ENCODE measurements at regions not wholly inside any gene's neighbourhood (a gene's known extent, or its start where the extent isn't known, plus 50 kb on each side); places are given as distances from the start of the nearest gene placed in this dataset.

- Histone ChIP-seq H3K23me2 (ENCODE audit: insufficient read length, low read depth, low read length, poor library complexity, severe bottlenecking) (no peaks in the 10 kb centered on the region), H3T11ph (ENCODE audit: low read length) (no peak overlapping the region), H2BK15ac (ENCODE audit: low read depth, low read length) (no peak overlapping the region), H3K23ac (ENCODE audit: insufficient read length, low read depth, low read length) (no peak overlapping the region), H2AFZ (ENCODE audit: low read length) (no peak overlapping the region), H3K79me2 (ENCODE audit: insufficient read depth, low read length) (no peaks in the 10 kb centered on the region), H3K79me1 (ENCODE audit: insufficient read depth, low read depth, low read length, poor library complexity, severe bottlenecking) (no peaks in the 10 kb centered on the region), H4K8ac (replicated peaks; ENCODE audit: insufficient read length, low read depth, low read length) (no peak overlapping the region), H2BK120ac (ENCODE audit: low read depth, low read length, poor library complexity, severe bottlenecking) (no peak overlapping the region), H4K20me1 (ENCODE audit: control insufficient read depth, insufficient read depth, insufficient read length) (no peaks in the 10 kb centered on the region), H4K91ac (ENCODE audit: insufficient read length, low read depth, low read length) (no peak overlapping the region), H2AK5ac (ENCODE audit: insufficient read length, low read length) (no peak overlapping the region), H3K9me3 (ENCODE audit: control insufficient read depth, low read depth, low read length) (no peaks in the 10 kb centered on the region), H3K9ac (ENCODE audit: extremely low read depth, insufficient read length, low read length) (no peak overlapping the region), H2BK12ac (ENCODE audit: insufficient read length, low read depth, low read length) (no peak overlapping the region), H3K27ac (ENCODE audit: insufficient read length, low read depth, low read length) (no peak overlapping the region), H3K56ac (ENCODE audit: insufficient read length, low read depth, low read length) (no peak overlapping the region), H4K5ac (ENCODE audit: insufficient read length, low read depth, low read length) (no peak overlapping the region), H3K27me3 (ENCODE audit: insufficient read depth, low read length) (no peaks in the 10 kb centered on the region), H3K4ac (ENCODE audit: low read depth, low read length) (no peak overlapping the region), H3K4me2 (ENCODE audit: insufficient read depth, insufficient read length, low read length) (no peak overlapping the region), H2BK20ac (ENCODE audit: low read depth, low read length, poor library complexity, severe bottlenecking) (no peak overlapping the region), H3K4me1 (ENCODE audit: insufficient read depth, low read length) (no peaks in the 10 kb centered on the region), H3K18ac (ENCODE audit: insufficient read length, low read depth, low read length) (no peak overlapping the region), H3K14ac (ENCODE audit: insufficient read depth, low read length) (no peak overlapping the region), H2BK5ac (ENCODE audit: insufficient read length, low read length) (no peak overlapping the region)
- Mint-ChIP-seq H3K4me1 (0 out of 4 replicates have a peak, but pooled peaks cover 0 to 2% of the 10 kb centered on the region in 2 experiments), H3K27me3 (ENCODE audit: low read depth) (no peaks in the 10 kb centered on the region), H3K9me3 (no peaks in the 10 kb centered on the region; a peak in 1 of 5 replicates), H3K36me3 (ENCODE audit: insufficient read depth in 1 of 3, low read depth in 3 of 3) (no peaks in the 10 kb centered on the region), H3K4me3 (no peak overlapping the region), H3K27ac (no peak overlapping the region)
- DNase-seq = no peak
- no CpG with 5 or more reads among the region's 2 CpGs for WGBS (ENCODE audit: extremely low coverage, insufficient read length, low lambda C conversion rate)
- no peak for TF ChIP-seq CTCF (conservative IDR thresholded peaks at IDR 0.05)
These were observed 1159.5 kb downstream of the ADGRL3 start for GRCh38 chr4:62359441-62360155.

All from H9 (cell line).